ENCODE measurements at regions not wholly inside any gene's neighbourhood (a gene's known extent, or its start where the extent isn't known, plus 50 kb on each side); places are given as distances from the start of the nearest gene placed in this dataset.

DNA sequence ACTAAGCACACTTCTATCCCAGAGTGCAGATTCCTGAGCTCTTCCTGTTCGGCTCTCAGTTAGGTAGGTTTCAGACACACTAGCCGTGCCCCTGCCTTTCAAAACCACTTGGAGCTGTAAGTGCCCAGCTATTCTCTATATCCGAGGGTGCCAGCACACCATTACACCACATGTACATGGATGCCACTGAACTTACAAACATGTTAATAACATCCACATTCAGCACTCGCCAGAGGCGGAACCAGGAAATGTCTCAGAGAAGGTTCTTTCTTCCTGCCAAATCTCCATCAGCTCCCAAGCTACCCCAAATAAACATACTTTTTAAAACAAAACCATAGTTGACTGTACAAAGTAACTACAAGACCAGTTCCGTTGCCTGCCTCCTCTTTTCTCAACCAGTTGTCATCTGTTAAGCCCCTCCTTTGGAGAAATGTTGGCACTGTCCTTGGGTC, 78.4 kb upstream of the CTTNBP2NL start:
- Mint-ChIP-seq H3K9me3 (no peaks in the 10 kb centered on the region), H3K27me3 (ENCODE audit: low read depth in 2 of 2) (peaks cover 14 to 16% of the 10 kb centered on the region in 2 donors), H3K4me1 (no peaks in the 10 kb centered on the region), H3K27ac (no peak overlapping the region), H3K36me3 (no peaks in the 10 kb centered on the region), H3K4me3 (no peak overlapping the region)
- no peaks in the 10 kb centered on the region for H3K27me3 ChIP-seq (ENCODE audit: control insufficient read depth, insufficient read depth, low read length)
- ATAC-seq (no peak), DNase-seq (no peak)
- TF ChIP-seq, protein P1, sequence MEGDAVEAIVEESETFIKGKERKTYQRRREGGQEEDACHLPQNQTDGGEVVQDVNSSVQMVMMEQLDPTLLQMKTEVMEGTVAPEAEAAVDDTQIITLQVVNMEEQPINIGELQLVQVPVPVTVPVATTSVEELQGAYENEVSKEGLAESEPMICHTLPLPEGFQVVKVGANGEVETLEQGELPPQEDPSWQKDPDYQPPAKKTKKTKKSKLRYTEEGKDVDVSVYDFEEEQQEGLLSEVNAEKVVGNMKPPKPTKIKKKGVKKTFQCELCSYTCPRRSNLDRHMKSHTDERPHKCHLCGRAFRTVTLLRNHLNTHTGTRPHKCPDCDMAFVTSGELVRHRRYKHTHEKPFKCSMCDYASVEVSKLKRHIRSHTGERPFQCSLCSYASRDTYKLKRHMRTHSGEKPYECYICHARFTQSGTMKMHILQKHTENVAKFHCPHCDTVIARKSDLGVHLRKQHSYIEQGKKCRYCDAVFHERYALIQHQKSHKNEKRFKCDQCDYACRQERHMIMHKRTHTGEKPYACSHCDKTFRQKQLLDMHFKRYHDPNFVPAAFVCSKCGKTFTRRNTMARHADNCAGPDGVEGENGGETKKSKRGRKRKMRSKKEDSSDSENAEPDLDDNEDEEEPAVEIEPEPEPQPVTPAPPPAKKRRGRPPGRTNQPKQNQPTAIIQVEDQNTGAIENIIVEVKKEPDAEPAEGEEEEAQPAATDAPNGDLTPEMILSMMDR (IDR thresholded peaks at IDR 0.05) = no peak
- H3K27ac ChIP-seq (ENCODE audit: low read length) = no peak overlapping the region
- no peak overlapping the region for H3K4me3 ChIP-seq (ENCODE audit: low read length)
- H3K9me3 ChIP-seq (ENCODE audit: control insufficient read depth, insufficient read depth, low read length) = no peaks in the 10 kb centered on the region
- no peaks in the 10 kb centered on the region for H3K4me1 ChIP-seq (ENCODE audit: control insufficient read depth, insufficient read depth, low read length)
- WGBS (ENCODE audit: insufficient coverage) = 83% methylated on average over 6 of the region's 6 CpGs
- intact Hi-C loops (cut with micrococcal nuclease) = no loop called here
- H3K36me3 ChIP-seq (ENCODE audit: control insufficient read depth, insufficient read depth, low read length) = no peaks in the 10 kb centered on the region

DNA sequence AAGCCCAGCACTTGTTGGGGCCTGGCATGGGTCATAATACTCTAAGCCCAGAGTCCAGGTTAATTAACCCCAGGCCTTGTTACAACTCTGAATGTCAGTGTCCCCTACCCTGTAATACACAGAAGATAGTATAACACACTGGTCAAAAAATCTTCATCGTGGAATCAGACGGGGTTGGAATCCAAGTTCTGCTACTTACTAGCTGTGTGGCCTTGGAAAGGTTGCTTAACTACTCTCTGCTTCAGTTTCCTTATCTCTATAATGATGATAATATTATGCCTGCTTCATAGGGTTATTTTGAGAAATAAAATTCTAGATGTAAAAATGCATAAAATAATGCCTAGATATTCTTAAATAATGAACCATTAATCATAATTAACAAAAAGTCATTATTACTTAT, 77.8 kb upstream of the CTTNBP2NL start:
- Histone ChIP-seq H3K4me1 (ENCODE audit: control insufficient read depth, insufficient read depth, low read length) (no peaks in the 10 kb centered on the region), H3K27ac (ENCODE audit: low read length) (no peak overlapping the region), H3K9me3 (ENCODE audit: control insufficient read depth, insufficient read depth, low read length) (no peaks in the 10 kb centered on the region), H3K27me3 (ENCODE audit: control insufficient read depth, insufficient read depth, low read length) (no peaks in the 10 kb centered on the region), H3K36me3 (ENCODE audit: control insufficient read depth, insufficient read depth, low read length) (no peaks in the 10 kb centered on the region), H3K4me3 (ENCODE audit: low read length) (no peak overlapping the region)
- 100% methylated on average over 2 of the region's 2 CpGs for WGBS (ENCODE audit: insufficient coverage)
- ATAC-seq (no peak), DNase-seq (no peak)
- H3K27me3 Mint-ChIP-seq (ENCODE audit: low read depth in 2 of 2) = peaks cover 19% of the 10 kb centered on the region in 2 donors
- no peaks in the 10 kb centered on the region for H3K36me3 Mint-ChIP-seq
- no peaks in the 10 kb centered on the region for H3K9me3 Mint-ChIP-seq
- intact Hi-C loops (cut with micrococcal nuclease) = no loop called here
- no peaks in the 10 kb centered on the region for H3K4me1 Mint-ChIP-seq
- TF ChIP-seq, protein P1 (IDR thresholded peaks at IDR 0.05) = no peak
- no peak overlapping the region for H3K4me3 Mint-ChIP-seq
- no peak overlapping the region for H3K27ac Mint-ChIP-seq

DNA sequence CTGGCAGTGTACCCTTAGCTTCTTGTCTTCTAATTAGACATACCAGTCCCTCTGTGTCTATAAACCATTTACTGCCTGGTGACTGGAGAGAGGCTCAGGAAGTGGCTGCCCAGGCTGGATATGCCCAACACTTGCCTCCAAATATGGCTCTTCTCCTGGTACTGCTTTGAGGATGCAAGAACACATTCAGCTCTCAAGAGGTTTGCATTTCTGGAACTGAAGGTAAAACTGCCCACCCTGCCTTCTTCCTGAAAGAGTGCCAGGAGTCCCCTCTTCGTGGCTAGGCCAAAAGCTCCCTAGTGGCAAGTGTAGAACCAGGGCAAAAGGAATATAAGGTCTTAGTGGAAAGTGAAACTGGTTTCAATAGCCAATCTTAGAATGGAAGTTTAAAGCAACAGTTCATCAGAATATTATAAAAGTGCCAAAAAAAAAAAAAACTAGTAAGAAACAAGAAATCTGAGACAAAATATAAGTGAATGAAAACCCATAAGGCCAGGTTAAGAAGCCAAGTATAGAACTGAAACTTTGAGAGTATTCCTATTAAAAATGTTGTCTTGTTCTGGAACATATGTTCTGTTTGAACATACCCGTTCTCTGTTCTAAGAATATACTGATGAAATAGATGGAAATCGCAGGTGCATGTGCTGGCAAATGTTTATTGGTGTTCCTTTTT, 77.2 kb upstream of the CTTNBP2NL start:
- intact Hi-C loops (cut with micrococcal nuclease) = no loop called here

More for the DNA sequence above, 77.2 kb upstream of the CTTNBP2NL start:
- no peak overlapping the region for H3K4me3 ChIP-seq (ENCODE audit: low read length)
- no peak for ATAC-seq
- Mint-ChIP-seq H3K36me3 (no peaks in the 10 kb centered on the region), H3K4me3 (no peak overlapping the region), H3K27me3 (ENCODE audit: low read depth in 2 of 2) (peaks cover 21 to 24% of the 10 kb centered on the region in 2 donors), H3K27ac (no peak overlapping the region), H3K9me3 (no peaks in the 10 kb centered on the region), H3K4me1 (no peaks in the 10 kb centered on the region)
- TF ChIP-seq, protein P1 (IDR thresholded peaks at IDR 0.05) = no peak
- H3K27ac ChIP-seq (ENCODE audit: low read length) = no peak overlapping the region
- no peaks in the 10 kb centered on the region for H3K4me1 ChIP-seq (ENCODE audit: control insufficient read depth, insufficient read depth, low read length)
- no peaks in the 10 kb centered on the region for H3K9me3 ChIP-seq (ENCODE audit: control insufficient read depth, insufficient read depth, low read length)
- DNase-seq = no peak
- H3K27me3 ChIP-seq (ENCODE audit: control insufficient read depth, insufficient read depth, low read length) = no peaks in the 10 kb centered on the region
- WGBS (ENCODE audit: insufficient coverage) = 71% methylated on average over 2 of the region's 3 CpGs
- H3K36me3 ChIP-seq (ENCODE audit: control insufficient read depth, insufficient read depth, low read length) = no peaks in the 10 kb centered on the region

Measured in natural killer cell (primary cell).